HepG2 (cell line): ENCODE measurements at regions not wholly inside any gene's neighbourhood (a gene's known extent, or its start where the extent isn't known, plus 50 kb on each side); places are given as distances from the start of the nearest gene placed in this dataset.

Experiments used
- CBX5 ChIP-seq: sonication (generic); formaldehyde crosslinking; IDR thresholded peaks from 2 replicates; pipeline ENCODE4 v1.4.0; 2020; ENCODE audit warnings: missing genetic modification reagents, borderline replicate concordance
- RAD21 ChIP-seq: fragments of 450-650 bp; formaldehyde crosslinking; IDR thresholded peaks from 2 replicates; pipeline ENCODE4 v1.5.0; 2020; ENCODE audit warnings: mild to moderate bottlenecking

DNA sequence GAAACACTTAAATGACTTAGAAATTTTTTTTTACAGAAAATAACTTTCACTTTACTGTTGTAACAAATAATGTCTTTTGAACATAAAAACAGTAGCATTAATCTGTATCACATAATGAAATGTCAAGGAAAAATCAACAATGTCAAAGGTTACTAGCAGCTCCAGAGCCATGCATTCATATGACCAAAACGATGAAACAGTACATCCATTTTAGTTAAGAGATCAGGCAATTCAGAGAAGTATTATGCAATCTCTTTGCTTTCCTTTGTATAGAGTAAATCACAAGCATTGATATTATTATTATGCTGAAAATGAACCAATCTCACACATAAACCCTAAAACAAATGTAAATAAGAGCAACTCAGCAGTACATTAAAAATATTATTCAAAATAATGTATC lies 748.9 kb downstream of the PLA2G4A start:
- TF ChIP-seq CBX5 (CRISPR knock-in tag) = no peak
- TF ChIP-seq RAD21 (CRISPR knock-in tag) = no peak
